OCI-M1 (cell line): ENCODE measurements at regions not wholly inside any gene's neighbourhood (a gene's known extent, or its start where the extent isn't known, plus 50 kb on each side); places are given as distances from the start of the nearest gene placed in this dataset.

Experiments
- DNase-seq: peaks from one replicate; lab custom pipeline; 2025; lab: John Stamatoyannopoulos, UW

- DNase-seq = no peak
Measured at GRCh38 chr5:117504305-117504704, 929.7 kb upstream of the SEMA6A start.

GRCh38 chr5:117497601-117498000, 923.0 kb upstream of the SEMA6A start:
- DNase-seq = no peak

- no peak for DNase-seq
Measured at GRCh38 chr5:117496801-117497200, 922.2 kb upstream of the SEMA6A start.

GRCh38 chr5:117494188-117494587, 919.6 kb upstream of the SEMA6A start:
- no peak for DNase-seq

GRCh38 chr5:117488976-117489500, 914.4 kb upstream of the SEMA6A start:
- DNase-seq = no peak

- DNase-seq = no peak
Measured at GRCh38 chr5:117487556-117487955, 912.9 kb upstream of the SEMA6A start.

- no peak for DNase-seq
Measured at GRCh38 chr5:117486879-117487391, 912.3 kb upstream of the SEMA6A start.

- DNase-seq = no peak
Measured at GRCh38 chr5:117486261-117486660, 911.6 kb upstream of the SEMA6A start.

GRCh38 chr5:117475919-117476318, 901.3 kb upstream of the SEMA6A start:
- DNase-seq = no peak

GRCh38 chr5:117473165-117473564, 898.5 kb upstream of the SEMA6A start:
- DNase-seq = no peak

GRCh38 chr5:117463881-117464570, 889.4 kb upstream of the SEMA6A start:
- no peak for DNase-seq

GRCh38 chr5:117461966-117462365, 887.3 kb upstream of the SEMA6A start:
- no peak for DNase-seq

GRCh38 chr5:117461403-117461802, 886.8 kb upstream of the SEMA6A start:
- DNase-seq = no peak

- DNase-seq = no peak
Measured at GRCh38 chr5:117457656-117458055, 883.0 kb upstream of the SEMA6A start.

- no peak for DNase-seq
Measured at GRCh38 chr5:117456866-117457470, 882.3 kb upstream of the SEMA6A start.

GRCh38 chr5:117455236-117456233, 880.9 kb upstream of the SEMA6A start:
- DNase-seq = peak; percentile 0

GRCh38 chr5:117454716-117455212, 880.1 kb upstream of the SEMA6A start:
- DNase-seq = peak; percentile 49

- no peak for DNase-seq
Measured at GRCh38 chr5:117436846-117437245, 862.2 kb upstream of the SEMA6A start.

- no peak for DNase-seq
Measured at GRCh38 chr5:117435203-117435602, 860.6 kb upstream of the SEMA6A start.

- no peak for DNase-seq
Measured at GRCh38 chr5:117434254-117434653, 859.6 kb upstream of the SEMA6A start.

- DNase-seq = no peak
Measured at GRCh38 chr5:117433818-117434217, 859.2 kb upstream of the SEMA6A start.

GRCh38 chr5:117431091-117431490, 856.5 kb upstream of the SEMA6A start:
- no peak for DNase-seq
